NCI-H446 treated with DMSO at 0.1 percent for 48 hours (cell line): ENCODE measurements at regions not wholly inside any gene's neighbourhood (a gene's known extent, or its start where the extent isn't known, plus 50 kb on each side); places are given as distances from the start of the nearest gene placed in this dataset.

Source experiments
- DNase-seq: peaks from one replicate; lab custom pipeline; 2025; lab: John Stamatoyannopoulos, UW

- no peak for DNase-seq
Measured at GRCh38 chr1:182293119-182293589, 98.4 kb downstream of the GLUL start.

- DNase-seq: no peak
Measured at GRCh38 chr1:182292193-182292741, 99.3 kb downstream of the GLUL start.

GRCh38 chr1:182291584-182292192 lies 99.9 kb downstream of the GLUL start:
- DNase-seq: no peak

- DNase-seq: no peak
Measured at GRCh38 chr1:182288749-182289604, 102.6 kb downstream of the GLUL start.

- DNase-seq: no peak
Measured at GRCh38 chr1:182286761-182287160, 104.8 kb downstream of the GLUL start.

- no peak for DNase-seq
Measured at GRCh38 chr1:182283746-182284544, 107.6 kb downstream of the GLUL start.

GRCh38 chr1:182281541-182281940 lies 110.0 kb downstream of the GLUL start:
- no peak for DNase-seq

GRCh38 chr1:182280504-182280900 lies 111.1 kb downstream of the GLUL start:
- no peak for DNase-seq

- no peak for DNase-seq
Measured at GRCh38 chr1:182279724-182280503, 111.7 kb downstream of the GLUL start.

GRCh38 chr1:182279302-182279701 lies 112.3 kb downstream of the GLUL start:
- no peak for DNase-seq

- no peak for DNase-seq
Measured at GRCh38 chr1:182278144-182279054, 113.2 kb downstream of the GLUL start.

- no peak for DNase-seq
Measured at GRCh38 chr1:182275271-182275670, 116.3 kb downstream of the GLUL start.

- DNase-seq: no peak
Measured at GRCh38 chr1:182274618-182275017, 117.0 kb downstream of the GLUL start.

- no peak for DNase-seq
Measured at GRCh38 chr1:182270731-182271130, 120.9 kb downstream of the GLUL start.

- DNase-seq: no peak
Measured at GRCh38 chr1:182269097-182269496, 122.5 kb downstream of the GLUL start.

GRCh38 chr1:182268669-182269068 lies 122.9 kb downstream of the GLUL start:
- DNase-seq: no peak

- DNase-seq: no peak
Measured at GRCh38 chr1:182264185-182264584, 127.4 kb downstream of the GLUL start.

- no peak for DNase-seq
Measured at GRCh38 chr1:182263706-182264105, 127.9 kb downstream of the GLUL start.

GRCh38 chr1:182262425-182262824 lies 129.2 kb downstream of the GLUL start:
- no peak for DNase-seq

- DNase-seq: no peak
Measured at GRCh38 chr1:182261655-182262054, 129.9 kb downstream of the GLUL start.
